HG03064 (cell line): ENCODE measurements at regions not wholly inside any gene's neighbourhood (a gene's known extent, or its start where the extent isn't known, plus 50 kb on each side); places are given as distances from the start of the nearest gene placed in this dataset.
"Not testable (repeated sequence)": the region's sequence is repeated elsewhere in the genome, so short reads cannot be mapped to it uniquely, and the experiment has no call there.

Experiments
- ATAC-seq: cut with Tn5 transposase; IDR thresholded peaks from one replicate; pipeline ENCODE4 v1.9.1; 2021; ENCODE audit warnings: low read depth; ENCODE audit not compliant: unreplicated experiment

- ATAC-seq = no peak
Measured at GRCh38 chr18:42374961-42375360, 419.9 kb downstream of the PIK3C3 start.

- ATAC-seq = not testable (repeated sequence)
Measured at GRCh38 chr18:42378854-42379253, 423.8 kb downstream of the PIK3C3 start.

- not testable (repeated sequence) for ATAC-seq
Measured at GRCh38 chr18:42381236-42381635, 426.2 kb downstream of the PIK3C3 start.

- no peak for ATAC-seq
Measured at GRCh38 chr18:42392416-42392815, 437.4 kb downstream of the PIK3C3 start.

GRCh38 chr18:42392926-42393325 lies 437.9 kb downstream of the PIK3C3 start:
- ATAC-seq = no peak

- ATAC-seq = no peak
Measured at GRCh38 chr18:42394238-42394637, 439.2 kb downstream of the PIK3C3 start.

GRCh38 chr18:42401131-42401673 lies 446.2 kb downstream of the PIK3C3 start:
- ATAC-seq = no peak

GRCh38 chr18:42404151-42404550 lies 449.1 kb downstream of the PIK3C3 start:
- ATAC-seq = no peak

GRCh38 chr18:42409005-42409404 lies 454.0 kb downstream of the PIK3C3 start:
- no peak for ATAC-seq

GRCh38 chr18:42412281-42412680 lies 457.2 kb downstream of the PIK3C3 start:
- ATAC-seq = no peak

- ATAC-seq = no peak
Measured at GRCh38 chr18:42412896-42413295, 457.9 kb downstream of the PIK3C3 start.

GRCh38 chr18:42413870-42414269 lies 458.8 kb downstream of the PIK3C3 start:
- no peak for ATAC-seq

- ATAC-seq = no peak
Measured at GRCh38 chr18:42414756-42415454, 459.9 kb downstream of the PIK3C3 start.

- no peak for ATAC-seq
Measured at GRCh38 chr18:42417189-42417588, 462.2 kb downstream of the PIK3C3 start.

GRCh38 chr18:42418121-42418520 lies 463.1 kb downstream of the PIK3C3 start:
- no peak for ATAC-seq

- ATAC-seq = no peak
Measured at GRCh38 chr18:42425025-42425424, 470.0 kb downstream of the PIK3C3 start.

- no peak for ATAC-seq
Measured at GRCh38 chr18:42426496-42427015, 471.5 kb downstream of the PIK3C3 start.

- no peak for ATAC-seq
Measured at GRCh38 chr18:42429196-42429595, 474.2 kb downstream of the PIK3C3 start.

GRCh38 chr18:42436222-42436765 lies 481.3 kb downstream of the PIK3C3 start:
- no peak for ATAC-seq

GRCh38 chr18:42437001-42437400 lies 482.0 kb downstream of the PIK3C3 start:
- no peak for ATAC-seq

- ATAC-seq = no peak
Measured at GRCh38 chr18:42437646-42438045, 482.6 kb downstream of the PIK3C3 start.

- ATAC-seq = no peak
Measured at GRCh38 chr18:42442656-42443055, 487.6 kb downstream of the PIK3C3 start.
